Panc1 (cell line): ENCODE measurements at regions not wholly inside any gene's neighbourhood (a gene's known extent, or its start where the extent isn't known, plus 50 kb on each side); places are given as distances from the start of the nearest gene placed in this dataset.

ENCODE experiments used
- ATAC-seq: fragments of 200-7000 bp; cut with Tn5 transposase; 2 replicates; pipeline ENCODE4 v1.9.1; 2020; ENCODE audit warnings: mild to moderate bottlenecking, moderate library complexity
- BruUV-seq: library from RNA; stranded (reverse); fragments of 400-500 nt; replicated peaks from 2 replicates; lab custom pipeline; 2021; lab: Mats Ljungman, UMichigan
- CTCF ChIA-PET: fragments of 300-600 bp; sonication (Branson Sonifier 250); formaldehyde crosslinking; loops from one replicate; lab custom pipeline; 2022; ENCODE audit warnings: antibody characterized with exemption; lab: Charles Lee
- POLR2A ChIA-PET: fragments of 300-600 bp; sonication (Branson Sonifier 250); formaldehyde crosslinking; loops from one replicate; lab custom pipeline; 2022; ENCODE audit warnings: antibody characterized with exemption; lab: Charles Lee
- DNase-seq: peaks from one replicate; pipeline ENCODE4 v3.0.0-alpha.2; 2010; ENCODE audit warnings: low read depth, low spot score
- H3K27ac ChIP-seq: 2 replicates; pipeline ENCODE4 v1.5.1; 2011; ENCODE audit warnings: mild to moderate bottlenecking, low read length, inconsistent platforms
- H3K27me3 ChIP-seq: fragments of 200-500 bp; sonication (Bioruptor generic); 2 replicates; pipeline ENCODE4 v1.6.0; 2014; ENCODE audit warnings: low read length, inconsistent platforms; ENCODE audit not compliant: control insufficient read depth, insufficient read depth
- H3K36me3 ChIP-seq: fragments of 200-500 bp; sonication (Bioruptor generic); 2 replicates; pipeline ENCODE4 v1.5.1; 2014; ENCODE audit warnings: inconsistent platforms, mild to moderate bottlenecking, low read length, moderate library complexity; ENCODE audit not compliant: control insufficient read depth, insufficient read depth
- H3K4me1 ChIP-seq: 2 replicates; pipeline ENCODE4 v1.5.1; 2011; ENCODE audit warnings: inconsistent platforms, mild to moderate bottlenecking, low read length, moderate library complexity; ENCODE audit not compliant: control insufficient read depth, insufficient read depth
- H3K4me3 ChIP-seq, 2 experiments: 2 replicates each; pipeline ENCODE4 v1.5.1; 2011 to 2012; ENCODE audit warnings: low read depth in 2 of 2, low read length in 2 of 2, mild to moderate bottlenecking in 2 of 2, inconsistent platforms in 1 of 2, moderate library complexity in 1 of 2
- H3K9me3 ChIP-seq: fragments of 200-500 bp; sonication (Bioruptor generic); 2 replicates; pipeline ENCODE4 v1.5.1; 2014; ENCODE audit warnings: low read depth, mild to moderate bottlenecking, inconsistent platforms, low read length, moderate library complexity; ENCODE audit not compliant: control insufficient read depth, insufficient read depth
- POLR2AphosphoS5 ChIP-seq: IDR thresholded peaks from 2 replicates; pipeline ENCODE4 v1.6.1; 2012; ENCODE audit warnings: mild to moderate bottlenecking, low read depth, low read length, moderate library complexity
- SIN3A ChIP-seq: IDR thresholded peaks from 2 replicates; pipeline ENCODE4 v1.6.1; 2012; ENCODE audit warnings: low read depth, mild to moderate bottlenecking, low read length, moderate library complexity, borderline replicate concordance; ENCODE audit not compliant: insufficient read depth
- TCF7L2 ChIP-seq: IDR thresholded peaks from 2 replicates; pipeline ENCODE4 v1.6.1; 2011; ENCODE audit warnings: mild to moderate bottlenecking, low read depth, low read length, inconsistent platforms
- in situ Hi-C: cut with HindIII; loops from 2 replicates; pipeline ENCODE4 v1.10.0; 2016; ENCODE audit warnings: low sequenced_read_pairs, low pct_unique_long_range_greater_than_20kb
- intact Hi-C: fragments of 100-400 bp; cut with micrococcal nuclease; formaldehyde crosslinking; loops from one replicate; pipeline ENCODE4 v1.10.0; 2022; ENCODE audit not compliant: unreplicated experiment
- TF ChIP-seq, protein P1 (sequence below), 2 experiments: IDR thresholded peaks; 2 replicates each; pipeline ENCODE4 v1.6.1; 2011 to 2012; ENCODE audit warnings: low read depth in 2 of 2, control low read depth in 1 of 2, low read length in 1 of 2, mild to moderate bottlenecking in 1 of 2, moderate library complexity in 1 of 2; ENCODE audit not compliant: insufficient read depth in 1 of 2
- TF ChIP-seq, protein P2 (sequence below): fragments of 450-650 bp; IDR thresholded peaks from 2 replicates; pipeline ENCODE4 v1.5.1; 2017; ENCODE audit warnings: mild to moderate bottlenecking

DNA sequence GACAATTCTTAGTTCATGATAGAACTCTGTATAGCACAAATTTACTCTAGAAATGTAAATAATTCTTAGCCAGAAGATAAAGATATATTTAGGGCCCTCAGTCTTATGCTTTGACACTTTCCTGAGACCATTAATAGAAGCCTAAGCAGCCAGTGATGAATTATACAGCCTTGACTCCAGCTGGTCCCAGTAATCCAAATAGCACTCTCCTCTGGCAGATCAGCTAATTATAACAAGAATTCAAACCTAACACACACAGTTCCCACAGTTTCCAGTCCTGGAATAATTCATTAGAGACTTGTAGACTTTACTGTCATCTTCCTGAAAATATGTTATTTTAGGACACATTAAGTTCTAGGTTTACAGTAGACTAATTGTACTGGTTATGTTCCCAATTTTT lies 50.4 kb downstream of the SHOC1 start:
- H3K4me1 ChIP-seq: peaks cover 4% of the 10 kb centered on the region
- peaks cover 3% of the 10 kb centered on the region; the same call in 1 of the 2 replicates for H3K9me3 ChIP-seq
- POLR2A ChIA-PET: no interaction called here
- CTCF ChIA-PET: no interaction called here
- H3K27ac ChIP-seq: peak overlapping the region; percentile 85; the same call in 1 of the 2 replicates
- no TSS peak for BruUV-seq
- no peak overlapping the region for H3K4me3 ChIP-seq
- TF ChIP-seq, protein P1, sequence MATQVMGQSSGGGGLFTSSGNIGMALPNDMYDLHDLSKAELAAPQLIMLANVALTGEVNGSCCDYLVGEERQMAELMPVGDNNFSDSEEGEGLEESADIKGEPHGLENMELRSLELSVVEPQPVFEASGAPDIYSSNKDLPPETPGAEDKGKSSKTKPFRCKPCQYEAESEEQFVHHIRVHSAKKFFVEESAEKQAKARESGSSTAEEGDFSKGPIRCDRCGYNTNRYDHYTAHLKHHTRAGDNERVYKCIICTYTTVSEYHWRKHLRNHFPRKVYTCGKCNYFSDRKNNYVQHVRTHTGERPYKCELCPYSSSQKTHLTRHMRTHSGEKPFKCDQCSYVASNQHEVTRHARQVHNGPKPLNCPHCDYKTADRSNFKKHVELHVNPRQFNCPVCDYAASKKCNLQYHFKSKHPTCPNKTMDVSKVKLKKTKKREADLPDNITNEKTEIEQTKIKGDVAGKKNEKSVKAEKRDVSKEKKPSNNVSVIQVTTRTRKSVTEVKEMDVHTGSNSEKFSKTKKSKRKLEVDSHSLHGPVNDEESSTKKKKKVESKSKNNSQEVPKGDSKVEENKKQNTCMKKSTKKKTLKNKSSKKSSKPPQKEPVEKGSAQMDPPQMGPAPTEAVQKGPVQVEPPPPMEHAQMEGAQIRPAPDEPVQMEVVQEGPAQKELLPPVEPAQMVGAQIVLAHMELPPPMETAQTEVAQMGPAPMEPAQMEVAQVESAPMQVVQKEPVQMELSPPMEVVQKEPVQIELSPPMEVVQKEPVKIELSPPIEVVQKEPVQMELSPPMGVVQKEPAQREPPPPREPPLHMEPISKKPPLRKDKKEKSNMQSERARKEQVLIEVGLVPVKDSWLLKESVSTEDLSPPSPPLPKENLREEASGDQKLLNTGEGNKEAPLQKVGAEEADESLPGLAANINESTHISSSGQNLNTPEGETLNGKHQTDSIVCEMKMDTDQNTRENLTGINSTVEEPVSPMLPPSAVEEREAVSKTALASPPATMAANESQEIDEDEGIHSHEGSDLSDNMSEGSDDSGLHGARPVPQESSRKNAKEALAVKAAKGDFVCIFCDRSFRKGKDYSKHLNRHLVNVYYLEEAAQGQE (IDR thresholded peaks at IDR 0.05; ENCODE audit: insufficient read depth in 1 of 2, low read depth in 2 of 2, low read length in 1 of 2): no peak
- TF ChIP-seq SIN3A (no peak), TCF7L2 (no peak), POLR2AphosphoS5 (no peak)
- TF ChIP-seq, protein P2, sequence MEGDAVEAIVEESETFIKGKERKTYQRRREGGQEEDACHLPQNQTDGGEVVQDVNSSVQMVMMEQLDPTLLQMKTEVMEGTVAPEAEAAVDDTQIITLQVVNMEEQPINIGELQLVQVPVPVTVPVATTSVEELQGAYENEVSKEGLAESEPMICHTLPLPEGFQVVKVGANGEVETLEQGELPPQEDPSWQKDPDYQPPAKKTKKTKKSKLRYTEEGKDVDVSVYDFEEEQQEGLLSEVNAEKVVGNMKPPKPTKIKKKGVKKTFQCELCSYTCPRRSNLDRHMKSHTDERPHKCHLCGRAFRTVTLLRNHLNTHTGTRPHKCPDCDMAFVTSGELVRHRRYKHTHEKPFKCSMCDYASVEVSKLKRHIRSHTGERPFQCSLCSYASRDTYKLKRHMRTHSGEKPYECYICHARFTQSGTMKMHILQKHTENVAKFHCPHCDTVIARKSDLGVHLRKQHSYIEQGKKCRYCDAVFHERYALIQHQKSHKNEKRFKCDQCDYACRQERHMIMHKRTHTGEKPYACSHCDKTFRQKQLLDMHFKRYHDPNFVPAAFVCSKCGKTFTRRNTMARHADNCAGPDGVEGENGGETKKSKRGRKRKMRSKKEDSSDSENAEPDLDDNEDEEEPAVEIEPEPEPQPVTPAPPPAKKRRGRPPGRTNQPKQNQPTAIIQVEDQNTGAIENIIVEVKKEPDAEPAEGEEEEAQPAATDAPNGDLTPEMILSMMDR: no peak
- H3K27me3 ChIP-seq: no peaks in the 10 kb centered on the region
- DNase-seq (no peak), ATAC-seq (no peak)
- H3K36me3 ChIP-seq: no peaks in the 10 kb centered on the region
- in situ Hi-C loops (no loop called here), intact Hi-C loops (no loop called here)

DNA sequence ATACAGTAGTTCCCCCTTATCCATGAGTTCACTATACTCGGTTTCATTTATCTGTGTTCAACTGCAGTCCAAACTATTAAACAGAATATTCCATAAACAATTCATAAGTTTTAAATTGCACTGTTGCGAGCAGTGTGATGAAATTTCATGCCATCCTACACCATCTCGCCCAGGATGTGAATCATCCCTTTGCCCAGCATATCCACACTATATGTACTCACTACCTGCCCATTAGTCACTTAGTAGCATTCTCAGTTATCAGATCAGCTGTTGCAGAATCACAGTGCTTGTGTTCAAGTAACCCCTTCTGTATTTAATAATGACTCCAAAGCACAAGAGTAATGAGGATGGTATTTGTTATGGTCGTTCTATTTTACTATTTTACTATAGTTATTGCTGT lies 51.5 kb downstream of the SHOC1 start:
- TF ChIP-seq POLR2AphosphoS5 (no peak), SIN3A (no peak), TCF7L2 (no peak)
- TF ChIP-seq, protein P1 (IDR thresholded peaks at IDR 0.05; ENCODE audit: insufficient read depth in 1 of 2, low read depth in 2 of 2, low read length in 1 of 2): no peak
- TF ChIP-seq, protein P2: no peak
- Histone ChIP-seq H3K9me3 (peaks cover 3% of the 10 kb centered on the region; the same call in 1 of the 2 replicates), H3K36me3 (no peaks in the 10 kb centered on the region), H3K4me1 (peaks cover 4% of the 10 kb centered on the region), H3K27me3 (no peaks in the 10 kb centered on the region), H3K4me3 (no peak overlapping the region), H3K27ac (peak overlapping the region; percentile 85; the same call in 1 of the 2 replicates)
- BruUV-seq: no TSS peak
- in situ Hi-C loops (no loop called here), intact Hi-C loops (no loop called here)
- CTCF ChIA-PET: no interaction called here
- POLR2A ChIA-PET: no interaction called here
- ATAC-seq (peak; percentile 98), DNase-seq (peak; percentile 89)
